ENCODE measurements at regions not wholly inside any gene's neighbourhood (a gene's known extent, or its start where the extent isn't known, plus 50 kb on each side); places are given as distances from the start of the nearest gene placed in this dataset.
"Not testable (repeated sequence)": the region's sequence is repeated elsewhere in the genome, so short reads cannot be mapped to it uniquely, and the experiment has no call there.

GRCh38 chr10:33697016-33697415, 362.5 kb upstream of the NRP1 start:
- H3K36me3 ChIP-seq (ENCODE audit: insufficient read depth, insufficient read length, low read length): no peaks in the 10 kb centered on the region
- H3K9me3 ChIP-seq (ENCODE audit: insufficient read depth, low read length): no peaks in the 10 kb centered on the region; the same call in 1 of the 2 replicates
- no peaks in the 10 kb centered on the region for H3K4me1 ChIP-seq (ENCODE audit: insufficient read depth, insufficient read length)
- DNase-seq (ENCODE audit: low read depth, low spot score): no peak
- no peak for TF ChIP-seq SUZ12 (IDR thresholded peaks at IDR 0.05; ENCODE audit: extremely low read depth, insufficient read depth, insufficient read length)
- TF ChIP-seq ZNF274 (IDR thresholded peaks at IDR 0.05; ENCODE audit: low read depth, low read length): no peak
- TF ChIP-seq YY1 (IDR thresholded peaks at IDR 0.05; ENCODE audit: insufficient read depth, insufficient read length): no peak
- H3K27me3 ChIP-seq (ENCODE audit: insufficient read depth, insufficient read length): no peaks in the 10 kb centered on the region
- H3K9ac ChIP-seq (ENCODE audit: insufficient read length, low read depth): no peak overlapping the region
- no peak overlapping the region for H3K4me3 ChIP-seq (ENCODE audit: insufficient read length, low read depth)

GRCh38 chr10:33695536-33695935, 361.1 kb upstream of the NRP1 start:
- no peak for DNase-seq (ENCODE audit: low read depth, low spot score)
- TF ChIP-seq YY1 (IDR thresholded peaks at IDR 0.05; ENCODE audit: insufficient read depth, insufficient read length) (no peak), ZNF274 (IDR thresholded peaks at IDR 0.05; ENCODE audit: low read depth, low read length) (no peak), SUZ12 (IDR thresholded peaks at IDR 0.05; ENCODE audit: extremely low read depth, insufficient read depth, insufficient read length) (no peak)
- Histone ChIP-seq H3K27me3 (ENCODE audit: insufficient read depth, insufficient read length) (no peaks in the 10 kb centered on the region), H3K9ac (ENCODE audit: insufficient read length, low read depth) (no peak overlapping the region), H3K9me3 (ENCODE audit: insufficient read depth, low read length) (peaks cover 5% of the 10 kb centered on the region), H3K36me3 (ENCODE audit: insufficient read depth, insufficient read length, low read length) (no peaks in the 10 kb centered on the region), H3K4me1 (ENCODE audit: insufficient read depth, insufficient read length) (no peaks in the 10 kb centered on the region), H3K4me3 (ENCODE audit: insufficient read length, low read depth) (no peak overlapping the region)

DNA sequence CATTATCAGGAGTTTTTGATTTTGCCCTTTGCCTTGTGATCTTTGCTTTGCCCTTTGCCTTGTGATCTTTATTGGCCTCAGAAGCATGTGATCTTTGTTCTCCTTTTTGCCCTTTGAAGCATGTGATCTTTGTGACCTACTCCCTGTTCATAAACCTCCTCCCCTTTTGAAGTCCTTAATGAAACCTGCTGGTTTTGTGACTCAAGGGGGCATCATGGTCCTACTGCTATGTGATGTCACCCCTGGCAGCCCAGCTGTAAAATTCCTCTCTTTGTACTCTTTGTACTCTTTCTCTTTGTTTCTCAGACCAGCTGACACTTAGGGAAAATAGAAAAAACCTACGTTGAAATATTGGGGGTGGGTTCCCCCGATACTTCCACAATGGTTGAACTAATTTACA, 356.1 kb upstream of the NRP1 start:
- not testable (repeated sequence) for DNase-seq (ENCODE audit: low read depth, low spot score); H3K36me3 ChIP-seq (ENCODE audit: insufficient read depth, insufficient read length, low read length); H3K9ac ChIP-seq (ENCODE audit: insufficient read length, low read depth); H3K4me1 ChIP-seq (ENCODE audit: insufficient read depth, insufficient read length); H3K27me3 ChIP-seq (ENCODE audit: insufficient read depth, insufficient read length); H3K4me3 ChIP-seq (ENCODE audit: insufficient read length, low read depth); H3K9me3 ChIP-seq (ENCODE audit: insufficient read depth, low read length)

DNA sequence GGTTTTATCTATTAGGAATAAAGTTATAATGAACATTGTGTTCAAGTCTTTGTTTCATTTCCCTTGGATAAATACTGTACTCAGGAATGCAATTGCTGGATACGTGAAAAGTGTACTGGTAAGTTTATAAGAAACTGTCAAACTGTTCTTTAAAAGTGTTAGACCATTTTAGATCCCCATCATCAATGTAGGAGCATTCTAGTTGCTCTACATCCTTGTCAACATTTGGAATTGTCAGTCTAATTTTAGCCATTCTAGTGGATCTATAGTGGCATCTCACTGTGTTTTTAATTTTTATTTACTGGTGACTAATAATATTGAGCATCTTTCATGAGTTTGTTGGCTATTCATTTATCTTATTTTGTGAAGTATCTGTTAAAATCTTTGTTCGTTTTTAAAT, 354.0 kb upstream of the NRP1 start:
- no peaks in the 10 kb centered on the region for H3K36me3 ChIP-seq (ENCODE audit: insufficient read depth, insufficient read length, low read length)
- peaks cover 6% of the 10 kb centered on the region; the same call in 1 of the 2 replicates for H3K9me3 ChIP-seq (ENCODE audit: insufficient read depth, low read length)
- H3K4me1 ChIP-seq (ENCODE audit: insufficient read depth, insufficient read length): no peaks in the 10 kb centered on the region
- TF ChIP-seq YY1 (IDR thresholded peaks at IDR 0.05; ENCODE audit: insufficient read depth, insufficient read length) (no peak), SUZ12 (IDR thresholded peaks at IDR 0.05; ENCODE audit: extremely low read depth, insufficient read depth, insufficient read length) (no peak), ZNF274 (IDR thresholded peaks at IDR 0.05; ENCODE audit: low read depth, low read length) (no peak)
- H3K27me3 ChIP-seq (ENCODE audit: insufficient read depth, insufficient read length): no peaks in the 10 kb centered on the region
- no peak for DNase-seq (ENCODE audit: low read depth, low spot score)
- no peak overlapping the region for H3K9ac ChIP-seq (ENCODE audit: insufficient read length, low read depth)
- no peak overlapping the region for H3K4me3 ChIP-seq (ENCODE audit: insufficient read length, low read depth)

GRCh38 chr10:33684211-33684611, 349.7 kb upstream of the NRP1 start:
- Histone ChIP-seq H3K4me1 (ENCODE audit: insufficient read depth, insufficient read length) (no peaks in the 10 kb centered on the region), H3K27me3 (ENCODE audit: insufficient read depth, insufficient read length) (no peaks in the 10 kb centered on the region), H3K36me3 (ENCODE audit: insufficient read depth, insufficient read length, low read length) (no peaks in the 10 kb centered on the region), H3K9me3 (ENCODE audit: insufficient read depth, low read length) (peaks cover 6% of the 10 kb centered on the region; the same call in 1 of the 2 replicates), H3K9ac (ENCODE audit: insufficient read length, low read depth) (no peak overlapping the region), H3K4me3 (ENCODE audit: insufficient read length, low read depth) (no peak overlapping the region)
- no peak for DNase-seq (ENCODE audit: low read depth, low spot score)
- TF ChIP-seq ZNF274 (IDR thresholded peaks at IDR 0.05; ENCODE audit: low read depth, low read length) (no peak), YY1 (IDR thresholded peaks at IDR 0.05; ENCODE audit: insufficient read depth, insufficient read length) (no peak), SUZ12 (IDR thresholded peaks at IDR 0.05; ENCODE audit: extremely low read depth, insufficient read depth, insufficient read length) (no peak)

DNA sequence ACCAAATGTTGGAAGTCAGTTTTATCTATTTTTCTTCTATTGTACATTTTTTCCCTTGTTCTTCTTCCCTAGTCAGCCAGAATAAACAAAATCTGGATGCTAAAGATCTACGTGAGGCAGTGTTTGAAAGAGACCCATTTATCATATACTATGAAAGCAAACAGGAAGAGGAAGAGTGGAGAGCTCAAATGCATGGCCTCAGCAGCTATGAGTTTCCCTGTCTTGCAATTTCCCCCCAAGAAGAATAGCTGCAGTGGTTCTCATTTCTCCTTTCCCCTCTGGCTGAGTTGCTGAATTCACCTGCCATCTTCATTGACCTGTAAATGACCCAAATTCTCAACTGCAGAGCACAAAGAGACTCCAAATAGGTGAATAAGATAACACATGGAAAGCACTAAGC, 347.1 kb upstream of the NRP1 start:
- no peak for DNase-seq (ENCODE audit: low read depth, low spot score)
- no peak overlapping the region for H3K4me3 ChIP-seq (ENCODE audit: insufficient read length, low read depth)
- TF ChIP-seq SUZ12 (IDR thresholded peaks at IDR 0.05; ENCODE audit: extremely low read depth, insufficient read depth, insufficient read length): no peak
- no peak for TF ChIP-seq YY1 (IDR thresholded peaks at IDR 0.05; ENCODE audit: insufficient read depth, insufficient read length)
- no peak for TF ChIP-seq ZNF274 (IDR thresholded peaks at IDR 0.05; ENCODE audit: low read depth, low read length)
- H3K9ac ChIP-seq (ENCODE audit: insufficient read length, low read depth): no peak overlapping the region
- H3K9me3 ChIP-seq (ENCODE audit: insufficient read depth, low read length): peaks cover 11% of the 10 kb centered on the region; the same call in 1 of the 2 replicates
- no peaks in the 10 kb centered on the region for H3K4me1 ChIP-seq (ENCODE audit: insufficient read depth, insufficient read length)
- no peaks in the 10 kb centered on the region for H3K36me3 ChIP-seq (ENCODE audit: insufficient read depth, insufficient read length, low read length)
- no peaks in the 10 kb centered on the region for H3K27me3 ChIP-seq (ENCODE audit: insufficient read depth, insufficient read length)

- TF ChIP-seq YY1 (IDR thresholded peaks at IDR 0.05; ENCODE audit: insufficient read depth, insufficient read length): no peak
- no peak for TF ChIP-seq SUZ12 (IDR thresholded peaks at IDR 0.05; ENCODE audit: extremely low read depth, insufficient read depth, insufficient read length)
- Histone ChIP-seq H3K27me3 (ENCODE audit: insufficient read depth, insufficient read length) (no peaks in the 10 kb centered on the region), H3K4me1 (ENCODE audit: insufficient read depth, insufficient read length) (no peaks in the 10 kb centered on the region), H3K9ac (ENCODE audit: insufficient read length, low read depth) (no peak overlapping the region), H3K9me3 (ENCODE audit: insufficient read depth, low read length) (peaks cover 11% of the 10 kb centered on the region; the same call in 1 of the 2 replicates), H3K36me3 (ENCODE audit: insufficient read depth, insufficient read length, low read length) (no peaks in the 10 kb centered on the region), H3K4me3 (ENCODE audit: insufficient read length, low read depth) (no peak overlapping the region)
- DNase-seq (ENCODE audit: low read depth, low spot score): no peak
Measured at GRCh38 chr10:33680036-33680435, 345.6 kb upstream of the NRP1 start.

Measured in NT2/D1 (cell line).